Endothelial cell (in vitro differentiated cells): ENCODE measurements at regions not wholly inside any gene's neighbourhood (a gene's known extent, or its start where the extent isn't known, plus 50 kb on each side); places are given as distances from the start of the nearest gene placed in this dataset.

ENCODE experiments used
- DNase-seq: peaks from one replicate; pipeline ENCODE4 v3.0.0; 2021; ENCODE audit warnings: low spot score
- H3K27ac Mint-ChIP-seq: one replicate; pipeline ENCODE4 v1.8.0; 2021; ENCODE audit warnings: mixed read lengths, inconsistent platforms; ENCODE audit not compliant: unreplicated experiment
- H3K27me3 Mint-ChIP-seq: one replicate; pipeline ENCODE4 v1.8.0; 2021; ENCODE audit warnings: mild to moderate bottlenecking, moderate library complexity, mixed read lengths, inconsistent platforms; ENCODE audit not compliant: unreplicated experiment
- H3K36me3 Mint-ChIP-seq: one replicate; pipeline ENCODE4 v1.8.0; 2021; ENCODE audit warnings: mild to moderate bottlenecking, low read depth, mixed read lengths, inconsistent platforms; ENCODE audit not compliant: unreplicated experiment
- H3K4me1 Mint-ChIP-seq: one replicate; pipeline ENCODE4 v1.8.0; 2021; ENCODE audit warnings: mild to moderate bottlenecking, mixed read lengths, inconsistent platforms; ENCODE audit not compliant: unreplicated experiment
- H3K4me3 Mint-ChIP-seq: one replicate; pipeline ENCODE4 v1.8.0; 2021; ENCODE audit warnings: mild to moderate bottlenecking, mixed read lengths, inconsistent platforms; ENCODE audit not compliant: unreplicated experiment
- H3K9me3 Mint-ChIP-seq: one replicate; pipeline ENCODE4 v1.8.0; 2021; ENCODE audit warnings: mixed read lengths, inconsistent platforms; ENCODE audit not compliant: unreplicated experiment
- TF ChIP-seq, protein P1 (sequence below): fragments of 200-600 bp; sonication (generic); IDR thresholded peaks from one replicate; pipeline ENCODE4 v1.5.0; 2021; ENCODE audit warnings: antibody characterized with exemption; ENCODE audit not compliant: unreplicated experiment

DNA sequence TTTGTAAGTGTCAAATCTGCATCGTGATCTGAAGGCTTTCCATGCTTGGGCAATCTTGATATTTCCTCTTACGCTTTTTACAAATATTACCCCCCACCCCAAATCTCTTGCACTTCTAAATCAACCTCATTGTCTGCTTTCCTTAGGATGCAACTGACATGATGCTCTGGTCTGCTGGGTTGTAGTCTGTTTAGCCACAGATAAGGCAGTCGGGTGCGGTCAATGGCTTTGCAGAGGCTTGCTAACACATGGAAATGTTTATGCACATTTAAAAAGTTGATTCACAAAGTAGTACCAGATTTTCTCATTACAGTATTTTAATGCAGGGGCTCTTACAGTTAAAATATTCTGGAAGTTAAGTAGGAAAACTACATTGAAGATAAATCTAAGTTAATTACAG lies 172.5 kb downstream of the BAMBI start:
- TF ChIP-seq, protein P1, sequence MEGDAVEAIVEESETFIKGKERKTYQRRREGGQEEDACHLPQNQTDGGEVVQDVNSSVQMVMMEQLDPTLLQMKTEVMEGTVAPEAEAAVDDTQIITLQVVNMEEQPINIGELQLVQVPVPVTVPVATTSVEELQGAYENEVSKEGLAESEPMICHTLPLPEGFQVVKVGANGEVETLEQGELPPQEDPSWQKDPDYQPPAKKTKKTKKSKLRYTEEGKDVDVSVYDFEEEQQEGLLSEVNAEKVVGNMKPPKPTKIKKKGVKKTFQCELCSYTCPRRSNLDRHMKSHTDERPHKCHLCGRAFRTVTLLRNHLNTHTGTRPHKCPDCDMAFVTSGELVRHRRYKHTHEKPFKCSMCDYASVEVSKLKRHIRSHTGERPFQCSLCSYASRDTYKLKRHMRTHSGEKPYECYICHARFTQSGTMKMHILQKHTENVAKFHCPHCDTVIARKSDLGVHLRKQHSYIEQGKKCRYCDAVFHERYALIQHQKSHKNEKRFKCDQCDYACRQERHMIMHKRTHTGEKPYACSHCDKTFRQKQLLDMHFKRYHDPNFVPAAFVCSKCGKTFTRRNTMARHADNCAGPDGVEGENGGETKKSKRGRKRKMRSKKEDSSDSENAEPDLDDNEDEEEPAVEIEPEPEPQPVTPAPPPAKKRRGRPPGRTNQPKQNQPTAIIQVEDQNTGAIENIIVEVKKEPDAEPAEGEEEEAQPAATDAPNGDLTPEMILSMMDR: no peak
- H3K27me3 Mint-ChIP-seq: peaks cover 2% of the 10 kb centered on the region
- no peak for DNase-seq
- H3K27ac Mint-ChIP-seq: no peak overlapping the region
- H3K9me3 Mint-ChIP-seq: no peaks in the 10 kb centered on the region
- no peaks in the 10 kb centered on the region for H3K36me3 Mint-ChIP-seq
- H3K4me1 Mint-ChIP-seq: peaks cover 3% of the 10 kb centered on the region
- H3K4me3 Mint-ChIP-seq: no peak overlapping the region

DNA sequence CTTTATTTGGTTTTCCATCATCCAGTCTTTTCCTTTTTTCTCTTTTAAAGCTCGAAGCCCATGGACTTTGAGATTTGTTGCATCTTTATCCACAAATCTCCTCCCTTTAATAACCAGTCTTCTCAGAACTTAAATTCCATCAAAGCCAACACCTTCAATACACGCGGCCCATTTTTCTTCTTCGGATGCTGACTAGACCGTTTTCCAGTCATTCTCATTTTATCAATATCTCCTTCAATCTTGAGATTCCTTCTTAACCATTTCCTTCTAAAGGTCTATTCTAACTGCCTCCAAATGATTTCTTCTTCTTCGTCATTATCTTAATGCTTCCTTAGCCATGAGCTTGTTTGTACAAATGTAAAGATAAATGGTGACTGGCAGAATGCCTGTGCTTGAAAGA lies 173.5 kb downstream of the BAMBI start:
- Mint-ChIP-seq H3K27me3 (peaks cover 2% of the 10 kb centered on the region), H3K36me3 (no peaks in the 10 kb centered on the region), H3K27ac (no peak overlapping the region), H3K4me1 (peaks cover 3% of the 10 kb centered on the region), H3K4me3 (no peak overlapping the region), H3K9me3 (no peaks in the 10 kb centered on the region)
- TF ChIP-seq, protein P1: no peak
- no peak for DNase-seq

DNA sequence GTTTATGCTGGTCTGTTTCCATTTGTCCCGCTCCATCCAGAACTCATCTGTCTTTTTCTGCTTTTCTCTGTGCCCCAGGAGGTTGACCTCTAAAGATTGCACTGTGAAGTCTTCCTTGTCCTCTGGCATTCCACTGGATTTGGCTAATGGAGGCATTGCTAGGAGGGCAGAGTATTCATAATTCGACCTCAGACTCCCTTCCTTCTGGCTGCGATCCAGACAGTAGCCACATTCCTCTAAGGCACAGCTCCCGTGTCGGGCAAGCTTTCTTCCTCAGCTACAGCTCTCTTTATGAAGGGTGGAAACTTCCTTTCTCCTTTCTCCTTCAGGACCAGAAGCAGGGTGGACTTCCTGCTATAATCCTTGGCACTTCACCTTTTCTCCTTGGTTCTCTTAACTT lies 175.9 kb downstream of the BAMBI start:
- Mint-ChIP-seq H3K4me3 (no peak overlapping the region), H3K9me3 (no peaks in the 10 kb centered on the region), H3K27me3 (peaks cover 4% of the 10 kb centered on the region), H3K27ac (no peak overlapping the region), H3K36me3 (peaks cover 4% of the 10 kb centered on the region), H3K4me1 (peaks cover 3% of the 10 kb centered on the region)
- DNase-seq: no peak
- TF ChIP-seq, protein P1: no peak

DNA sequence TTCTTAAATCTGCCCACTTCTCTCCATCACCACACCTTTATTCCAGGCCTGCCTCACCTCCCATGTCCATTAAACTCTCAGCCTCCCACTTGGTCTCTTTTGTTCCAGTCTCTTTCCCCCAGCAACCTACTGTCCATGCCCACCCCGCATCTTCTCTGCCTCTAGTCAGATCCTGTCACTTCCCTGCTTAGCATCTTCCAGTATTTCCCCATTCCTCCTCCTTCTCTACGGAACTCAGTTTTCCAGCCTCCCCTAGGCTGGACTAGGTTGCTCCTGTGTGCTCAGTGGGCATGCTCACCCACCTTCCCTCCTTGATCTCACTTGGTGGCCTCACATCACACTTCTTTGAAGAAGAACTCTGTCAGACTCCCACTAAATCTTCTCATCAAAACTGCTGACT lies 179.8 kb downstream of the BAMBI start:
- Mint-ChIP-seq H3K4me3 (no peak overlapping the region), H3K27me3 (peaks cover 3% of the 10 kb centered on the region), H3K4me1 (peaks cover 7% of the 10 kb centered on the region), H3K27ac (no peak overlapping the region), H3K9me3 (no peaks in the 10 kb centered on the region), H3K36me3 (peaks cover 4% of the 10 kb centered on the region)
- TF ChIP-seq, protein P1: no peak
- DNase-seq: no peak

DNA sequence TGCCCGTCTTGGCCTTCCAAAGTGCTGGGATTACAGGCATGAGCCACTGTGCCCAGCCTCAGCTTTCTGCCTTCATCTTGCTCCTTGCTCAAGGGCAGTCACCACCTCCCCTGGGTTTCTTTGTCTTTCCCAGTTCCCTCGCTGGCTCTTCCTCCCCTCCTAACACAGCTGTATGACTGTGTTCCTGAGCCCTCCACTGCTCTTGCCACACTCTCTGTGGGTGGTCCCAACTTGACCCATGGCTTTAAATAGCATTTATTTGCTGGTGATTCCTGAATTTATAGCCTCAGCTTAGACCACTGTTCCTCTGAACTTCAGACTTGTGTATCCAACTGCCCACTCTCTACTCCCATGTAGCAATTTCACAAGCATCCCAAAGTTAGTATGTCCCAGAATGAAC lies 181.3 kb downstream of the BAMBI start:
- TF ChIP-seq, protein P1: no peak
- H3K36me3 Mint-ChIP-seq: peaks cover 4% of the 10 kb centered on the region
- no peaks in the 10 kb centered on the region for H3K9me3 Mint-ChIP-seq
- H3K4me3 Mint-ChIP-seq: no peak overlapping the region
- peaks cover 4% of the 10 kb centered on the region for H3K4me1 Mint-ChIP-seq
- no peak for DNase-seq
- peaks cover 3% of the 10 kb centered on the region for H3K27me3 Mint-ChIP-seq
- no peak overlapping the region for H3K27ac Mint-ChIP-seq
